ENCODE measurements at regions not wholly inside any gene's neighbourhood (a gene's known extent, or its start where the extent isn't known, plus 50 kb on each side); places are given as distances from the start of the nearest gene placed in this dataset.

DNA sequence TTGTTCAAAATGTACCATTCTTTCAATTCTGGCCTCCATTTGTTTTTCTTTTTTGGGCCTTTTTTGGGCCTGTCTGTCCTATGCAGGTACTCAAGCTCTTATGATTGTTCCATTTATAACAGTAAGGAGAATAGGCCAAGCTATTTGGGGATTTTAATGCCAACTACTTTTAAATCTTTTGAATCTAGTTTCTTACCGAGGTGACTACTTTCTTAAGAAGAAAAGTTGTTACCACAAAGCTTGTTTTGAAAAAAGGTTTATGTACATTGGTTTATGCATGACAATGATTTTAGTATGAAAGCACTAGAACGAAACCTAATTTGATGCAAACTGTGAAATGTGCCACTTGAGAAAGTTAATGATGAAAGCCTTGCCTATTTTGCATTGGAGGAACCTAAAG lies 98.3 kb upstream of the MTHFD1L start:
- TF ChIP-seq TAF1 (IDR thresholded peaks at IDR 0.05; ENCODE audit: low read depth) (no peak), FOXM1 (IDR thresholded peaks at IDR 0.05; ENCODE audit: borderline replicate concordance, low read depth) (no peak), YY1 (IDR thresholded peaks at IDR 0.05; ENCODE audit: low read depth) (no peak)
